ENCODE measurements at regions not wholly inside any gene's neighbourhood (a gene's known extent, or its start where the extent isn't known, plus 50 kb on each side); places are given as distances from the start of the nearest gene placed in this dataset.

- TF ChIP-seq CGGBP1 (CRISPR knock-in tag; IDR thresholded peaks at IDR 0.05): no peak
Observed at GRCh38 chr14:25685004-25685403, 635.1 kb upstream of the STXBP6 start (continued).

GRCh38 chr14:25680934-25681333, 631.0 kb upstream of the STXBP6 start:
- Histone ChIP-seq H3K27ac (ENCODE audit: extremely low read depth, low read depth, low read length) (no peak overlapping the region), H3K4me2 (ENCODE audit: insufficient read depth, low read length) (no peak overlapping the region), H3K9ac (ENCODE audit: insufficient read depth in 1 of 2, low read depth in 2 of 2, low read length in 2 of 2) (no peak overlapping the region), H3K9me3 (replicated peaks; ENCODE audit: control insufficient read depth, insufficient read depth, low read depth, low read length) (no peaks in the 10 kb centered on the region), H3K27me3 (ENCODE audit: control insufficient read depth in 2 of 2, insufficient read depth in 2 of 2, low read length in 2 of 2) (no peaks in the 10 kb centered on the region), H3K79me2 (ENCODE audit: control insufficient read depth, insufficient read depth, low read length) (no peaks in the 10 kb centered on the region), H3K36me3 (ENCODE audit: control insufficient read depth, insufficient read depth, low read length) (no peaks in the 10 kb centered on the region), H2AFZ (ENCODE audit: low read depth, low read length) (no peak overlapping the region), H3K9me1 (ENCODE audit: control insufficient read depth, insufficient read depth, low read length) (no peaks in the 10 kb centered on the region), H3K4me1 (replicated peaks in 1 of 2; ENCODE audit: control insufficient read depth in 2 of 2, insufficient read depth in 2 of 2, low read length in 2 of 2) (no peaks in the 10 kb centered on the region), H4K20me1 (replicated peaks; ENCODE audit: control insufficient read depth, insufficient read depth, low read length) (no peaks in the 10 kb centered on the region), H3K4me3 (no peak overlapping the region)
- TF ChIP-seq MTF1 (CRISPR knock-in tag; IDR thresholded peaks at IDR 0.05; ENCODE audit: borderline replicate concordance) (no peak), CBFB (CRISPR knock-in tag; IDR thresholded peaks at IDR 0.05) (no peak), ATF3 (IDR thresholded peaks at IDR 0.05) (no peak), ATF3 (CRISPR knock-in tag; conservative IDR thresholded peaks at IDR 0.05) (no peak), STAG1 (CRISPR knock-in tag; IDR thresholded peaks at IDR 0.05; ENCODE audit: borderline replicate concordance) (no peak), MAFF (IDR thresholded peaks at IDR 0.05; ENCODE audit: low read length) (no peak), ZNF239 (CRISPR knock-in tag; IDR thresholded peaks at IDR 0.05) (no peak), ZNF165 (CRISPR knock-in tag; IDR thresholded peaks at IDR 0.05; ENCODE audit: borderline replicate concordance) (no peak), MAX (CRISPR knock-in tag; IDR thresholded peaks at IDR 0.05) (no peak), TAF9B (IDR thresholded peaks at IDR 0.05; ENCODE audit: partially characterized antibody) (no peak), NFXL1 (CRISPR knock-in tag; IDR thresholded peaks at IDR 0.05) (no peak), BRF2 (IDR thresholded peaks at IDR 0.05; ENCODE audit: borderline replicate concordance, insufficient read depth, insufficient read length) (no peak), ETV6 (IDR thresholded peaks at IDR 0.05; ENCODE audit: borderline replicate concordance in 1 of 2, low read depth in 2 of 2, low read length in 1 of 2) (no peak), ETV6 (CRISPR knock-in tag; IDR thresholded peaks at IDR 0.05; ENCODE audit: borderline replicate concordance) (no peak), ILK (tag; IDR thresholded peaks at IDR 0.05; ENCODE audit: borderline replicate concordance, low read depth) (no peak), POLR2AphosphoS5 (IDR thresholded peaks at IDR 0.05; ENCODE audit: control insufficient read depth, insufficient read depth, low read depth, low read length) (no peak)
- ChIA-PET POLR2A (no interaction called here), CTCF (ENCODE audit: low intra/inter-chr PET ratio) (no interaction called here)
- in situ Hi-C loops (cut with MboI) (no loop called here), intact Hi-C loops (cut with micrococcal nuclease) (no loop called here)
- no peak for ATAC-seq
- no TSS peak for BruUV-seq (replicated peaks)
- DNase-seq (ENCODE audit: extremely low read depth in 1 of 4, low spot score in 3 of 4): no peak
- 0% methylated on average over 12 of the region's 16 CpGs for WGBS (ENCODE audit: insufficient coverage, low coverage, missing lambda C conversion rate)
- no peak for FAIRE-seq

Data from K562 (cell line).